Kidney tubule cell (primary cell): ENCODE measurements at regions not wholly inside any gene's neighbourhood (a gene's known extent, or its start where the extent isn't known, plus 50 kb on each side); places are given as distances from the start of the nearest gene placed in this dataset.

Experiments used
- DNase-seq: peaks from one replicate; pipeline ENCODE4 v3.0.0-alpha.2; 2018; ENCODE audit warnings: low spot score

GRCh38 chr12:115215544-115215943, 531.6 kb upstream of the TBX3 start:
- no peak for DNase-seq

DNA sequence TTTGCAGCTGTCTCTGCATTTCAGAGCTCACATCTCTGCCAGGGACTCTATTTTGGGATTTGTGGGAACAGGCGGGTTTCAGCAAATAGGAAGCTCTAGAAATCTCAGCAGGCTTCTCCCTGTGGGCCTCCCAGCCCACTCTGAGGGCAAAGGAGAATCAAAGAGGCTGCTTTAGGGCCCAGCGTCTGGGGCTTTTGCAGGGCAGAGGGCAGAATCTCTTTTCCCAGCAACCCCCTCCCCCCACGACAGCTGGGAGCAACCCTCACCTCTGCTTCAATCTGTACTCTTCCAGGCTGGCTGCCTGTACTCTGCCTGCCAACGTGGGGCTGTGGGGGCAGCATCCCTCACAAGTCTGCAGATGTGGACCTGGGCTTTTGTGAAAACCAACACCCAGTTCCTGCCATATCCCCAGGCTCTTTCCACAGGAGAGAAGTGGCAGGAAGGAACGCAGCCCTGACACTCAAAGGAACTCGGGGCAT, 529.6 kb upstream of the TBX3 start:
- DNase-seq = no peak

- no peak for DNase-seq
Observed at GRCh38 chr12:115213118-115213517, 529.1 kb upstream of the TBX3 start.

GRCh38 chr12:115212356-115212755, 528.4 kb upstream of the TBX3 start:
- no peak for DNase-seq

GRCh38 chr12:115210533-115211252, 526.7 kb upstream of the TBX3 start:
- DNase-seq = no peak

- DNase-seq = no peak
Observed at GRCh38 chr12:115209230-115209629, 525.3 kb upstream of the TBX3 start.

- DNase-seq = no peak
Observed at GRCh38 chr12:115208098-115208497, 524.1 kb upstream of the TBX3 start.

GRCh38 chr12:115207216-115207915, 523.4 kb upstream of the TBX3 start:
- DNase-seq = no peak

GRCh38 chr12:115206801-115207200, 522.8 kb upstream of the TBX3 start:
- DNase-seq = no peak

GRCh38 chr12:115205755-115206308, 521.9 kb upstream of the TBX3 start:
- DNase-seq = no peak

DNA sequence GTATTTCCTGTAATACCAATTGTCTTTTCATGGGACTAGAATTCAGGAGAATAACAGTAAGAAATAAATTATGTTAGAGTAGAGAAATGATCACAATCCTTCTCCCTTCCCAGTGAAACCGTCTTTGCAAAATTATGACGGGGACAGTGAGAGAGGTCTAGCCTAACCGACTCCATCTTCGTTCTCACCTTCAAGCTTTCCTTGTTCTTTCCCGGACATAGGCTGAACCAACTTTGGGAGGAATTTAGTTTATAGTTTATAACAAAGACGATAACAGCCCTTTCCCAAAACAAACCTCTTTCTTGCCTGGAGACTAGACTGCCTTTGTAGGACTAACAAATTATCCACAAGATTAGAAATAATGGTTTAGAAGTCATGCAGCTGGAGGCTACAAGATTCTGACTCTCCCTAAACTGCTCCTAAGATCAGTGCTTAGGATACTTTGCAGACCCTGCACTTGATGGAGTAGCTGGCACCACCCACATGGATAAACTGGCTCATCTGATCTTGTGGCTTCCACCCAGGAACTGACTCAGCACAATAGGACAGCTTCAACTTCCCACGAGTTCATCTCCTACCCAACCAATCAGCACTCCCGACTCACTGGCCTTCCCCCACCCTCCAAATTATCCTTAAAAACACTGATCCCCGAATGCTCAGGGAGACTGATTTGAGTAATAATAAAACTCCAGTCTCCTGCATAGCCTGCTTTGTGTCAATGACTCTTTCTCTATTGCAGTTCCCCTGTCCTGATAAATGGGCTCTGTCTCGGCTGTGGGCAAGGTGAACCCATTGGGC, 521.2 kb upstream of the TBX3 start:
- peak; percentile 21 for DNase-seq

DNA sequence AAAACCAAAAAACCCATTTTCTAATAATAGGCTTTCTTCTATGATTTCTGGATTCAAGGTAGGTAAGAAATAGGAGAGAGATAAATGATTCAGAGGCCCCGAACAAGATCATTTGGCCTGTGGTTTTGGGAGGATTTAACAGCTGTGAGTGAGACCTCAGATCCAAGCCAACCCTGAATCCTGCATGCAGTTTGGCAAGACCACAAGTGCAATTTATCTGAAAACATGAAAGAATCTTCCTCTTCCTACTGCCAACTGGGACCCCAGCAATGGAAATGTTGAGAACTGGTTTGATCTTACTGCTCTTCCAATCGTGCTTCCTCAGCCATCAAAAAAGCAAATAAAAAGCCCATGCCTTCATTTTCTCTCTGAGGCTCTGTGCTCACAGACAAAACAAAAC, 519.7 kb upstream of the TBX3 start:
- DNase-seq = no peak

- DNase-seq = no peak
Observed at GRCh38 chr12:115201966-115202365, 518.0 kb upstream of the TBX3 start.

DNA sequence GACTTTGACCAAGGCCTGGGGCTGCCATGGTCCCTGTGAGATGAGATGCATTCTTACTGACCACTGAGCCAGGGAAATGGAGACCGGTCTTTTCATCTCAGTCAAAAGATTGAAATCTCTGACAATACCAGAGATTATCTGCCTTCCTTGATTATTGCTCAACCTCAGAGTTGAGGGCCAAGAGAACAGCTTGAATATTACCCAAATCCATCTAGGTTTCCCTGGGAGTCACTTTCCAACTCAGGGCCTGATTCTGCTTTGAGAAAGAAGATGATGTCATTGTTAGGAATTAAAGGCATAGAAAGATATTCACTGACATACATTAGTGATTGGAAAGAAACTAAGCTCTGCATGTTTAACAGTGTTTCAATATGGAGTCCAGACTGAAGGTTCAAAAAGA, 515.9 kb upstream of the TBX3 start:
- peak; percentile 15 for DNase-seq

GRCh38 chr12:115194857-115195256, 510.9 kb upstream of the TBX3 start:
- no peak for DNase-seq

DNA sequence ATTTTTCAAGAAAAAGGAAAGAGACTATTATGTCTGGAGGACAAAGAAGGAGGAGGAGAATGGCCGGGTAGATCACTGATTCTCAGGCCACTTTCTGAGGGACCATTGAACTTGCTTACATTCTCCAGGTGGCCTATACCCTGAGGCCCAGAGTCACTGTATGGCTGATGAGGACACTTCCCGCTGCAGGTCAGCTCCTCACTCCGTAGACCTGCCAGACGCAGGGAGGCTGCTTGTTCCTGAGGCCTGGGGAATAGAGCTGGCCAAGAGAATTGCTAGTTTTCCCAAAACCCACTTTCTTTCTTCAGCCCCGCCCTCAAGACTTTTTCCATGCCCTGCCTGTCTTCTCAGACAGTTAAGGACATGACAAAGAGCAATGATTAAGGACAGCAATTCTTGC, 510.5 kb upstream of the TBX3 start:
- no peak for DNase-seq

DNA sequence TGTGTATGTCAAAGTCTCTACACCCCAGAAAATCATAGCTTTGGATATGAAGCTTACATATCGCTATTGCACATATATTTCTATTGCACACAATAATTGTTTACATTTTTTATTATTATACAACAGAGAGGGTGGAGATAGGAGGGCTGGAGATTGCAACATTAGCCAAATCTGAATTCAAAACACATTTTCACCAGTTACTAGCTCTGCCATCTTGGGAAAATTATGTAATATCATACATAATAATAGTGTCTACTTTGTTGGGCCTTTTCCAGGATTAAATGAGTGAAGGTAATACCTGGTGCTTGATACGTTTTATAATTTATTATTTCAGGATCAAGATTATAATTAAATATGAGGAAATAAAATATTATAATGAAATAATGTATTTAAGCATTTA, 507.4 kb upstream of the TBX3 start:
- no peak for DNase-seq

GRCh38 chr12:115190010-115190770, 506.2 kb upstream of the TBX3 start:
- no peak for DNase-seq

DNA sequence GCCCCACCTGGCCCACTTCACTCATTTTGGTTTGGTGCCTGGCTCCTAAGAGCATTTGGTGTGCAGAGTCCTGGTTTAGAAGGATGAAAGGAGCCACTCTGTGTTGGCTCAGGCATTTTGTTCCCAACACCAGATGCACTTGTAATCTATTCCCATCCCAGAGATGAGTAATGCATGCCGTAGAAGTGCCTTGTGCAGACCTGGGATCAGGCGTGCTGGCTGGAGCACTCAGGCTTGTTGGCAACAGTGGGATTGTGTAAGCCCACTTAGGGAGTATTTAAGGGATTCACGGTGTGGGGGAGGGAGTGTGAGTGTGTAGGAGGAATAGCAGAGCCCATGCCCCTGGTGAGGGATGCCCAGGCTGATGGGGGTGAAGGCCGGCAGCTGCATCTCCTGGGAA, 501.5 kb upstream of the TBX3 start:
- DNase-seq = no peak

- DNase-seq = no peak
Observed at GRCh38 chr12:115183752-115184151, 499.8 kb upstream of the TBX3 start.

DNA sequence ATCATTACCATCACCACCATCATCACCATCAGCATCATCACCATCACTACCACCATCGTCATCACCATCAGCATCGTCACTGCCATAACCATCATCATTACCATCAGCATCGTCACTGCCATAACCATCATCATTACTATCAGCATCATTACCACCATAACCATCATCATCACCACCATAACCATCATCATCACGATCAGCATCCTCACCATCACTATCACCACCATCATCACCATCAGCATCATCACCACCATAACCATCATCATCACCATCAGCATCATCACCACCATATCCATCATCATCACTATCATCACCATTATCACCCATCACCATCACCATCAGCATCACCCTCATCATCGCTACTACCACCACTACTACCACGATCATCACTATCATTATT, 493.9 kb upstream of the TBX3 start:
- no peak for DNase-seq
